ENCODE measurements at regions not wholly inside any gene's neighbourhood (a gene's known extent, or its start where the extent isn't known, plus 50 kb on each side); places are given as distances from the start of the nearest gene placed in this dataset.

GRCh38 chr17:31702041-31702440, 157.0 kb downstream of the COPRS start:
- DNase-seq = no peak

GRCh38 chr17:31700973-31701372, 158.1 kb downstream of the COPRS start:
- DNase-seq = no peak

- DNase-seq = no peak
Observed at GRCh38 chr17:31699886-31700285, 159.2 kb downstream of the COPRS start.

- no peak for DNase-seq
Observed at GRCh38 chr17:31699281-31699680, 159.8 kb downstream of the COPRS start.

- DNase-seq = no peak
Observed at GRCh38 chr17:31698751-31699150, 160.3 kb downstream of the COPRS start.

GRCh38 chr17:31697838-31698237, 161.2 kb downstream of the COPRS start:
- DNase-seq = no peak

GRCh38 chr17:31696703-31697325, 162.2 kb downstream of the COPRS start:
- DNase-seq = no peak

- no peak for DNase-seq
Observed at GRCh38 chr17:31696184-31696602, 162.9 kb downstream of the COPRS start.

GRCh38 chr17:31695456-31696090, 163.5 kb downstream of the COPRS start:
- no peak for DNase-seq

- DNase-seq = no peak
Observed at GRCh38 chr17:31693433-31694220, 165.4 kb downstream of the COPRS start.

GRCh38 chr17:31692632-31693031, 166.4 kb downstream of the COPRS start:
- DNase-seq = no peak

- DNase-seq = no peak
Observed at GRCh38 chr17:31692027-31692426, 167.0 kb downstream of the COPRS start.

GRCh38 chr17:31691251-31691905, 167.7 kb downstream of the COPRS start:
- no peak for DNase-seq

GRCh38 chr17:31690151-31690551, 168.9 kb downstream of the COPRS start:
- no peak for DNase-seq

GRCh38 chr17:31688701-31689100, 170.3 kb downstream of the COPRS start:
- no peak for DNase-seq

- DNase-seq = no peak
Observed at GRCh38 chr17:31687505-31688126, 171.4 kb downstream of the COPRS start.

- no peak for DNase-seq
Observed at GRCh38 chr17:31686495-31686894, 172.5 kb downstream of the COPRS start.

- DNase-seq = no peak
Observed at GRCh38 chr17:31684901-31685300, 174.1 kb downstream of the COPRS start.

- no peak for DNase-seq
Observed at GRCh38 chr17:31680126-31680525, 178.9 kb downstream of the COPRS start.

GRCh38 chr17:31679667-31680066, 179.4 kb downstream of the COPRS start:
- no peak for DNase-seq

- DNase-seq = no peak
Observed at GRCh38 chr17:31678431-31678830, 180.6 kb downstream of the COPRS start.

- DNase-seq = no peak
Observed at GRCh38 chr17:31677681-31678080, 181.4 kb downstream of the COPRS start.

GRCh38 chr17:31677036-31677435, 182.0 kb downstream of the COPRS start:
- DNase-seq = no peak

All from NCI-H1417 (cell line).